ENCODE measurements at regions not wholly inside any gene's neighbourhood (a gene's known extent, or its start where the extent isn't known, plus 50 kb on each side); places are given as distances from the start of the nearest gene placed in this dataset.

DNA sequence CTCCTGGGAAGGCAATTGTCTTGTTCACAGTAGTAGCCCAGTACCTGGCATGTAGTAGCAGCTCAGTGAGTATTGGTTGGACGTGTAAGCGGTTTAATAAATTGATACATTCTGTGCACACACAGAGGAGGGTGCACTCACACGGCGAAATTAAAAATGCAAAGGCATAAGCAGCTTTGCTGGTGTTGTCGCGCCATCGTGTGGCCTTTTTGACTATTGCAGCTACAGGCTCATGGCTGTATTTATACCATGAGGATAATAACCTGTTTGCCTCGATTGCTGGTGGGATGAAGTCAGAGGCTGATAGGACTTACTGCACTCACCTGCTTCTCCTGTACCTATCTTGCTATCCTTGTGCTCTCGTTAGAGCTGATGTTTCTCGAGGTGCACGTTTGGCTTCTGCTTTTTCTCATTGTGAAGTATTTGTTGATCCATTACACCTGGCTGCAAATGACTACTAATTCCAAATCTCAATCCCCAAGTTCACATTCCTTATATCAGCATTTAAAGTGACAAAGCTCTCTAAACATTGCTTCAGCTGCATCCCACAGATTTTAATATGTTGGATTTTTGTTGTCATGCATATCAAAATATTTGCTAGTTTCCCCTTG lies 61.5 kb downstream of the TBXT start:
- DNase-seq (ENCODE audit: low spot score), result peak; percentile 41

DNA sequence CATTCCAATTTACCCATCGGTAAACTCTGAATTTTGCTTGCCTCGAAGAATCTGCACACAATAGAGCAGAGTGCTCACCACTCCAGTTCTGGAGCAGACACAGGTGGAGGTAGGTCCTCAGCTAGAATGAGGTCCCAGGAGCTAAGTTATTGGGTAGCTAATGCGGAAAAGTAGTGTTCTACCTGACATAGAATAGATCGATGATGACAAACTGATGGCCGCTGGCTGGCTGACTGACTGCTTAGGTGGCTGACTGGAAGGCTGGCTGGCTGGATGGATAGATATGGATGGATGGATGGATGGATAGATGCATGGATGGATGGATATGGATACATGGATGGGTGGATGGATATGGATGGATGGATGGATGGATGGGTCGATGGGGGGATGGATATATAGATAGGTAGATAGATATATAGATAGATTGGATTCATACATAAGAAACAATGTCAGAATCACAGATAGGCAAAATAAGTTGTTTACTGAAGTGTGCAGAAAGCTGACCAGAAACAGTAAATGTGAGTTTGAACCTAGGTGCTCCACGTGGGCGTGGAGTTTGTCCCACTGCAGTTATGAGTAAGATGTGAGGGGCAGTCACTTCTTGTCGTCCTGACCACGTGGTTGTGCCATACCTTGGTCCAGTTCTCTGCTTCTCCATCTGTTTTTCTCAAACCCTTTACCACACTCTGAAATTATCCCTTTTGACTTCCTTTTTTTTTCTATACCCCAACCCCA lies 62.1 kb downstream of the TBXT start:
- DNase-seq (ENCODE audit: low spot score), result no peak

DNA sequence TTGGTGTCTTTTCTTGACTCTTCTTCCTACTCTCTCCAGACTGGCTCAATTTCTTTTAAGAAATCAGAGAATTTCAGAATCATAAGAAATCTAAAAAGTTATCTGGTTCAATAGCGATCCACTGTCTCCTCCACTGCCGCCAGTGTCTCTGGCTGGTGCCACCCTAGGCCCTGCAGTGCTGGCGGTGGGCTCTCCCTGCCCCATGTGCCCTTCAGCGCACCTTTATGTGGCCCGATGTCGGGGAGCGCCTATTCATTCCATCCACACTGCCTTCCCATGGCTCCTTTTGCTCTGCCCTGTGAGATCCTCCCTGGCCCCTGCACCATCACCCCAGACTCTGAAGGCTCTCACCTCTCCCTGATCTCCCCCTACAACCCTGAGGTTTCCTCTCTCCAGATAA lies 62.8 kb downstream of the TBXT start:
- no peak for DNase-seq (ENCODE audit: low spot score)

DNA sequence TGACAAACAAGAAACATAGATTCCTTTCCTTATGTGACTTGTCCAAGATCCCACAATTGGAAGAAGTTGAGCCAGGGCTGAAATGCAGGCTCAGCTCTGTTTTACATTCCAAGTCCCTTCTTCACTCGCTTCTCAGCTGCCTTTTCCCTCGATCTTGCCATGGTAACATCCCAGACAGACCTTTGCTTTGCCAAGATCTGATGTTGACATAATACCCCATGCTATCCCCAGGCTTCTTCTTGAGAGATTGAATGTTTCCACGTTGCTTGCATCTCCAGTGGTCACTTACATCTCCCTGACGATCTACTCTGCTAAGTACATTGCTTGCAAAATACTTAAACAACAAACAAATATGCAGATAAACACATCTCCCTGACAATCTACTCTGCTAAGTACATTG lies 63.5 kb downstream of the TBXT start:
- no peak for DNase-seq (ENCODE audit: low spot score)

DNA sequence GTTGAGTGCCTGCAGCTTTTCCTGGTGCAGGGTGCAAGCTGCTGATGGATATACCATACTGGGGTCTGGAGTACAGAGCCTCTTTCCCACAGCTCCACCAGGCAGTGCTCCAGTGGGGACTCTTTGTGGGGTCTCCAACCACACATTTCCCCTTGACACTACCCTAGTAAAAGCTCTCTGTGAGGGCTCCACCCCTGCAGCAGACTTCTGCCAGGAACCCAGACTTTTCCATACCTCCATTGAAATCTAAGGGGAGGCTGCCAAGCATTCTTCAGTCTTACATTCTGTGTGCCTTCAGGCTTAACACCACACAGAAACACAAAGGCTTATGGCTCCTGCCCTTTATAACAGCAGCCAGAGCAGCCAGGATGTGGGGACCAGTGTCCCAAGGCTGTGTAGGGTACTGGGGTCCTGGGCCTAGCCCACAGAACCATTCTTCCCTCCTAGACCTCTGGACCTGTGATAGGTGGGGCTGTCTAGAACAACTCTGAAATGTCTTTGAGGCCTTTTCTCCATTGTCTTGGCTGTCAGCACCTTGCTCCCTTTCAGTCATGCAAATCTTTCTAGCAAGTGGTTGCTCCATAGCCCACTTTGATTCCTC lies 65.7 kb downstream of the TBXT start:
- no peak for DNase-seq (ENCODE audit: low spot score)

DNA sequence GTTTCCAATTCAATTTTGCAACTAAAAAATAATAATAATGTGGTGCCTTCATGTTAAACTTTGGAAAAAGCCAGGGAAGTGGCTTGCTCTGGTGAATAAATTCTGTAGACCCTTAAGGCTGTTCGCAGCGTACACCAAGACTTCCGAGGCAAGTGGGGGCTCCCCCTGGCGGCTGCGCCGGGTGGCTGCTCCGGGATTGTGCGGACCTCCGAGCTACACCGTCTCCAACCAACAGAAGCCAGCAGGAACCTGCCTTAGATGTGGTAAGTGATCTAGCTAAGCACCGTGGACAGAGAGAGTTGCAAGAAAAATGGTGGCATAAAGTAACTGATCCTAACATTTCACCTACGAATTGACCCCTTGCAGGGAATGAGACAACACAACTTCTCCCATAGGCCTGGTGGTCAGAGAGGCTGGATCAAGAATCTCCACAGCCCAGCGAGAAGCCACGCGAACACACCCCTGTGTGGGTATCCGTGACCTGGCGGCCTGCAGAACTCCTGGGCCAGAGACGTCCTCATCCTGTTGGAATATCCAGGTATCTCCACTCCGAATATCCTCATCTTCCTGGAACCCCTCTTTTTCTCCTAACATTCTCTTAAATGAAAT lies 69.6 kb downstream of the TBXT start:
- peak; percentile 47 for DNase-seq (ENCODE audit: low spot score)

DNA sequence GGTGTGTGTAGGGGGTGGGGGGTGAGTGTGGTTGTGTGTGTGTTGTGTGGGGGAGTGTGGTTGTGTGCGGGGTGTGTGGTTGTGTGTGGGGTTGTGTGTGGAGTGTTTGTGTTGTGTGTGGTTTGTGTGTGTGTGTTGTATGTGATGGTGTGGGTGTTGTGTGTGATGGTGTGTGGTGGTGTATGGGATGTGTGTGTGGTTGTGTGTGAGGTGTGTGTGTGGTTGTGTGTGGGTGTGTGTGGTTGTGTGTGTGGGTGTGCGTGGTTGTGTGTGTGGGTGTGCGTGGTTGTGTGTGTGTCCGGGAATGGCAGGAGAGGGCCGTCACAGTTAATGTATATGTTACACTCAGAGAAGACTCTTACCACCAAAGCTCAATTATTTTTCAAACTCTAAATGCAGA lies 79.8 kb downstream of the TBXT start:
- no peak for DNase-seq (ENCODE audit: low spot score)

DNA sequence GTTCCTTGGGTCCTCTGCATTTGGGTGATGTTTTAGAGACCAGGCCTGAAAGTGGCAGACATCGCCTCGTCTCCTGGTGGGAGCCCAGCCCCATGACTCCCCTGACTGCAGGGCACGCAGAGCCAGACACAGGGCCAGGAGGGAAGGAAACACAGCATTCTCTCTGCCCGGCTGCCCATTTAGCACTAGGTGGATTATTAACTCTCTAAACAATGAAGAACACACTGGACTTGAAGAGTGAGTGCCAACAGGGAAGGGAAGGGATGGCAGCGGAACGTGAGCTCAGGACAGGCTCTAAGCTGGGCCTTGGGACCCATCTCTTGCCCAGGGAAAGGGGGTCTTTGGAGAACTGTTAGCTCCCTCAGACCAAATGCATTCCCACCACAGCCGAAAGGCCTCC lies 80.4 kb downstream of the TBXT start:
- DNase-seq (ENCODE audit: low spot score), result no peak

DNA sequence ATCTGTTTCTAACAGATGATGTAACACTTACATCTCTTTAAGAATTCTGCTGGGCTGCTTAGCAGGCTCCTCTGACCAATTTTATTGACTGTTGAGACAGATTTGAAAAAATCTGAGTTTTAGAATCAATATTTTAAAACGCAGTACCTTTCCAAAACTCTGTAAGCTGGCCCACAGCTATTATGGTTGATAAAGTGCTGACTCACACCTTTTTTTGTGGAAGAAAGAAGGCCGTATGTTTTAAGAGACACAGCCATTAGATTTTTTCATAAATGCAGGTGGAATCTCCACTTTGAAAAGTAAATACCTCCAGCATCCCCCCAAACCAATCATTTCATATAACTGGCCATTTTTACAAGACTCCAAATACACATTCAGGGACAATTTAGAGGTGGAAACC lies 82.2 kb downstream of the TBXT start:
- no peak for DNase-seq (ENCODE audit: low spot score)

DNA sequence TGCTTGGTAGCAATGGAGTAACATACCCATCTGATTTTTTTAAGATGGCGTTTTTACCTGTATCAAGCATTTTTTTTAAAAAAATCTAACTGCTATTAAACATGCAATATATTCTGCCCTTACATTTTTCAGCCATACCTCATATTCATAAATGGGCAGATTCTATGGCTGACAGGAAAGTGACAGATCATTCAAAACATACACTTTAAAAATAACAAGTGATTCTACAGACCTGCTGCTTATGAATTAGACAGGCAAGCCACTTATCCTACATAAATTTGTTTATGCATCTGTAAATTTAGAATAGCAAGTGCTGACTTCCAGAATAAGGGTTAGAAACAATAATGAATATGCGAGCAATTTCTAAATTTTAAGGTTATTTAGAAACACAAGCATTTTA lies 82.7 kb downstream of the TBXT start:
- no peak for DNase-seq (ENCODE audit: low spot score)

DNA sequence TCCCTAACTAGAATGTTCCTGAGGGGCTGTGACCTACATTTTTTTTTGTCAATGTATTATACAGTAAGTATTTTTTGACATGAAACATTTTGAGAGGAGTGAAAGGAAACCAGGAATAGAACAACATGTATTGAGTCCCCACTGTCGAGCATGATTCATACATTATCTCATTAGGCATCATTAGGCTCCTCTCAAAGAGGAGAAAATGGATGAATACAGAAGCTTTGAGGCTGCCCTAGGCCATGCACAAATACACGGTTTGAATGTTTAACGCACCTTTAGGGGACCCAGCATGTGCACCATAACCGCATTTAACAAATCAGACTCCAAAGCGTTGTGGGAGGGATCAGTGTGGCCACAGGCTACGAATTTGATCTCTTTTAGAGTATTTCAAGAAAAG lies 87.8 kb downstream of the TBXT start:
- DNase-seq (ENCODE audit: low spot score), result no peak

DNA sequence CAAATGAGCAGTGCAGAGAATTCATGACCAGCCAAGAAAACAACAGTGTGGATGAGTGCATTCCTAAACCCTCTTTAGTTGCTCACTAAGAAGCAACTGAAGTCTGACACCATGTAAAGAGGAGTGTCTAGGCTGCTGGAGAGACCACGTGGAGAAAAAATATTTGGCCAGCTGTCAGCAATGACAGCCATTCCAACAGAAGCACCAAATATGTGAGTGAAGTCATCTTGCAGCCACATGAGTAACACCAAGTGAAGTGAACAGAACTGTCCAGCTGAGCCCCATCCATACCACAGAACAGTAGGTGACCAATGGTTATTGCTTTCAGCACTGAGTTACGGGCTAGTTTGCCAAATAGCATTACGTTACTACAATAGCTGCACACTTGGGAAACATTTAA lies 89.4 kb downstream of the TBXT start:
- DNase-seq (ENCODE audit: low spot score), result peak; percentile 57

DNA sequence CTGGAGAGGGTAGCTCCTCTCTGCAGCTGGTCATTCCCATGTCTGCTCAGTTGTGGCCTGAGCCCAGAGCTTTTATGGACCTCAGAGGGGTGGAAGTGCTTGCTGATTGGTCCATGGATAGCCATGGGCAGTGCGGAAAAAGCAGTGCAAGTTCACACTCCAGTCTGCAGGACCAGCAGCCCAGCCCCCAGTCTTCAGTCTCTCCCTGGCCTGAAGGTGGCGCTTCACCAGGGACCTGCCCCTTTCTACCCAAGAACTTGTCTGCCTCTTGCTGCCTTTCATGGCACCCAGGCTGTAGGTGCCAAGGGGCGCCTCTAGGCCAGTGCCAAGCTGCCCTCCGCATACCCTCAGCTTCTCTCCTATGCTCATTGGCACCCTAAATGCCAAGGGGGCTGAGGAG lies 91.0 kb downstream of the TBXT start:
- DNase-seq (ENCODE audit: low spot score), result no peak

DNA sequence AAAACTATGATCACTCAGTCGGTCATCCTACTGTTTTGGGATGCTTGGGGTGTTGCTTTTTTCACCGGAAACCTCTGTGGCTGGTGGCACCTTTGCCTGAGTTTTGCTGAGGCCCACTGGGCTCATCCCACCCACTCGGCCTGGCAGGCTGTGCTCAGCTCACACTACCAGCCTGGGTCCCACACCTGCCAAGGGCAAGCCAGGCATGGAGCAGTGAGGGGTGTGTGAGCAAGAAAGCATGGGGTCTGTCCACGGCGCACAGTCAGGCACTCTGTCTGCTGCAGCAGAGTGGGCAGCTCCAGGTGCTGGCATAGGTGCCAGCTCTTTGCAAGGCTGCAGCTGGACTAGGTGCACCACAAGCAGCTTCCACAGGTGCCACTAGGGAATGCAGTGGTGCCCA lies 91.7 kb downstream of the TBXT start:
- no peak for DNase-seq (ENCODE audit: low spot score)

DNA sequence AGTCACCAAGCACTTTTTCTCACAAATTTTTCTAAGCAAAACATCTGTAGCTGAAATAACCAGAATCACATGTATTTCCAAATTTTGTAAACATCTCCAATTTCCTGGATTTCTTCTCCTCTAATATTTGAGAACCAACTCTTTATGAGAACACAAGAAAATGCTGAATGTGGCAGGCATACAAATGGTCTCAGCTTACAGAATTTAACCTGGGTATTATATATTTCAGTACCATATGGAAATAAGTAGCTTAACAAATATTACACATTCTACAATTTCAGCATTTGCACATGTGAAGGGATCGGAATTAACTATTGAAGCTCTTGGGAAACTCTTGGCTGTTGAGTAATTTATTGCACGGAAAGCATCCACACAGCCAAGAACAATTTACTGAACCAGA lies 92.5 kb downstream of the TBXT start:
- DNase-seq (ENCODE audit: low spot score), result no peak

DNA sequence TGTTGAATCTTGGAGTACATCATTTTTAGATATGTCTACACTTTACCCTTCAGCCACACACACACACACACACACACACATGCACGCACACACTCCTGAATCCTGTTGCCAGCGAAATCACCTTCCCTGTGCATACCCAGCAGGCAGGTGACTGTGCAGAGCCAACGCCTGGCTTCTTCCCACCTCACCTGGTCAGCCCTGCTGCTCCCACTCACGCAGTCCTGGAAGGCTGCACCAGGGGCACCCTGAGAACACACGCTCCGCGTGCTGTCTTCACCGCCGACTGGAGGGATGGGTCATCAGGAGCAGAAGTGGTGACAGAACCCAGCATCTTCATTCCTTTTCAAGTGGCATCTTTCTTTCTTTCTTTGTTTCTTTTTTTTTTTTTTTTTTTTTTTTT lies 94.6 kb downstream of the TBXT start:
- no peak for DNase-seq (ENCODE audit: low spot score)

DNA sequence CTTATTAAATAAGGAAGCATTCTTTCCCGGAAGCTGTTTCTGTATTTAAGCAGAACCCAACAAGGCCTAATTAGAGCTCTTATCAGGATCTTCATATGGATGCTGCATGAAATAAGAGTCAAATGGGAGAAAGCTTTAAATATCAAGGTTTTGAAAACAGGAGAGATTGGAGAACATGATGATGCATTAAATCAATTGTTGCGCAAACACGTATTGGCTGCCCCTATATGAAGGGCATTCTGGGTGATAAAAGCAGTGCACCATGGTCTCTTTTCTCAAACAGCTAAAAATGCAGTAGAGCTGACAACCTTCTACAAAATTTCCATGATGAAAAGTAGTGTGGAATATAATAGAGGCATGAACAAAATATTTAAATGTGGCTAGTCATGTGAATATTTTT lies 98.9 kb downstream of the TBXT start:
- no peak for DNase-seq (ENCODE audit: low spot score)

DNA sequence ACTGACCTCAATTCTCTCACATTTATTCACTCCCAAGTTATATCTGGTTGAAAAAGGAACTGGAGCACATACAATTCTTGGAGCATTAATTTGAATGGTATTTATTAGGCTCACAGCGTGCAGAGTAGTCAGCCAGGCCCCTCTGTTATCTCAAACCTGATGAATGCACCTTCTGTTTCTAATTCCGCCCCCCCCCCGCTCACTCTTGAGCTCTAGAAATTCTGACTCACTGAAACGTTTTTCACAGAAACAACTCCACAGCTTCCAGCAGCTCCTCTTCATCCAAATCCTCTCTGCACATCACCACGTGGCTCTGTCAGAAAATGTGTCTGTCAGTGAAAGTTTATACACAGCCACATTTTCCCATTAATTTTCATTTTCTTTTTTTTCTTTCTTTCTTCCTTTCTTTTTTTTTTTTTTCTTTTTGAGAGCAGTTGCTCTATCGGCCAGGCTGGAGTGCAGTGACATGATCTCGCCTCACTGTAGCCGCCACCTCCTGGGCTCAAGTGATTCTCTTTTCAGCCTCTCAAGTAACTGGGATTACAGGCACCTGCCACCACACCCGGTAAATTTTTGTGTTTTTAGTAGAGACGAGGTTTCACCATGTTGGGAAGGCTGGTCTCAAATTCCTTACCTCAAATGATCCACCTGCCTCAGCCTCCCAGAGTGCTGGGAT lies 109.4 kb downstream of the TBXT start:
- DNase-seq (ENCODE audit: low spot score), result no peak

DNA sequence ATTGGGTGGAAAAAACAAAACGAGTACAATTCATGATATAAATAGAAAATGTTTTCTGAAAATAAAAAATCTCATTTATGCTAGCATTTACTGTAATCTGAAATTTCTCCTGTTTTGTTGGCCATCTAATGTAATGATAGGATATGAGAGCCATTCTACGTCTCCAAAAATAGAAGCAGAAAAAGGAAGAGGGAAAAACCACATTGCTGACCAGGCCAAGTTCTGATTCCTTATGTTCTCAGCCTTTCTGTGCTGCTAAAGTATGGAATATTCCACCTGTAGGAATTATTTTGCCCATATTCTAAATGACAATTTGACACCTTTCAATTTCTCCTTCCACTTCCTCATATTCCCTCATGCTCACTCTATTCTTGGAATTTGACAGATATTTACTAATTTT lies 110.2 kb downstream of the TBXT start:
- DNase-seq (ENCODE audit: low spot score), result no peak

DNA sequence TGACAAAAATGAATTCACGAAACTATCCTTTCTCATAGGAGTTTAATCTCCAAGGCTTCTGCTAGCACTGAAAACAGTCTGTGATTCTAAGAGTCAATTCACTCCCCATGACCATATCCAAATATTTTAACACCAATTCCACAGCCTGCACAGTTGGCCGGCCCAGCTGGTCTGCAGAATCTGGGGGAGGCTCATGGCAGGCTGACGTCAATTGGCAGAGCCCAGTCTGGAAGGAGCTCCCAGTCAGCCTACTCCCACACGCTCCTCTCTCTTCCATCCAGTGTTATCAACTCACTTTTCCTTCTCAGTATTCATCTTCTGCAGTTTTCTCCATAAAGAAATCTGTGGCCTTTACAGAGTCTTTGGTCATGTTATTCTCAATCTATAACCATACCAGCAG lies 111.0 kb downstream of the TBXT start:
- no peak for DNase-seq (ENCODE audit: low spot score)

DNA sequence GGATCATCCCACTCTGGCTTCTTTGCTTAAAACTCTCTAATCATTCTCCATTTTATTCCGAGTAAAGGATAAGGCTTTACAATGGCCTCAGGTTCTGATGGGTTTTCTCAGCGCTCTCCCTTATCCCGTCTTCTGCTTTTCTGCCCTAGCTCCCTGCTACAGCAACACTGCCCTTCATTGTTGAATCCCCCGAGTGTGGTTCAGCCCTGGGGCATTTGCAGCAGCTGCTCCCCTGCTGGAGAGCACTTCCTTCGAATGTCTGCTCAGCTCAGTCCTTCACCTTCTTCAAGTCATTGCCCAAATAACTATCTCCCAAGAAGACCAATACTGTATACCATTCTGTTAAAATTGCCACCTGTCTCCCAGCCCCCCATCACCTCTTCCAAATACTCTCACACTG lies 111.8 kb downstream of the TBXT start:
- no peak for DNase-seq (ENCODE audit: low spot score)

DNA sequence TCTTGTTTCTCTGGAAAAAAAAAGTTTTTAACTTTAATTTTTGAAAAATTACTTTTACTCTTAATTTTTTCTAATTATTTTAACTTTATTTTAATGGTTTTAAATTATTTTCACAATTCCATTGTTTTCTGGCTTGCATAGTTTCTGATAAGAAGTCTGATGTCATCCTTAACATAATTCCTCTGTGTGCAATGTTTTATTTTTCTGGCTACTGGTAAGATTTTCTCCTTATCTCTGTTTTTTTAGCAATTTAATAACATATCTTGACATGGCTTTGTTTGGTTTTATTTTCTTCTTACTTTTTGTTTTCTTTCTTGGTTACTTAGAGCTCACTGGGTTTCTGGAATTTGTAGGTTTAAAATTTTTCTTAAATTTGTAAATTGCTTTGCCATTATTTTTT lies 114.8 kb downstream of the TBXT start:
- no peak for DNase-seq (ENCODE audit: low spot score)

DNA sequence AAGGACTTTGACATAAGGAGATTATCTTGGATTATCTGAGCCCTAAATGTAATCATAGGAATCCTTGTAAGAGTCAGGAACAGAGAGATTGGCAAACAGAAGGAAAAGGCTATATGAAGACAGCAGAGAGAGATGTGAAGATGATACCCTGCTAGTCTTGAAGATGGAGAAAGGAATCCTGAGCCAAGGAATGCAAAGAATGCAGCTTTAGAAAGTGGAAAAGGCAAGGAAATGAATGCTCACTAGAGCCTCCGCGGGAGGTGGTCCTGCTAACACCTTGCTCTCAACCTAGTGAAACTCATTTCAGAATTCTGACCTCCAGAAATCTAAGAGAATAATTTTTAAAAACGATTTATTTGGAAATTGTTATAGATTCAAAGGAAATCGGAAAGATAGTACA lies 117.1 kb downstream of the TBXT start:
- no peak for DNase-seq (ENCODE audit: low spot score)

Data from H4 (cell line).